ENCODE measurements at regions not wholly inside any gene's neighbourhood (a gene's known extent, or its start where the extent isn't known, plus 50 kb on each side); places are given as distances from the start of the nearest gene placed in this dataset.

GRCh38 chr12:116474331-116474730, 84.8 kb upstream of the MAP1LC3B2 start (continued):
- no peak for TF ChIP-seq ZNF34 (CRISPR knock-in tag; IDR thresholded peaks at IDR 0.05; ENCODE audit: borderline replicate concordance)
- no peak for TF ChIP-seq RFX1 (IDR thresholded peaks at IDR 0.05)

DNA sequence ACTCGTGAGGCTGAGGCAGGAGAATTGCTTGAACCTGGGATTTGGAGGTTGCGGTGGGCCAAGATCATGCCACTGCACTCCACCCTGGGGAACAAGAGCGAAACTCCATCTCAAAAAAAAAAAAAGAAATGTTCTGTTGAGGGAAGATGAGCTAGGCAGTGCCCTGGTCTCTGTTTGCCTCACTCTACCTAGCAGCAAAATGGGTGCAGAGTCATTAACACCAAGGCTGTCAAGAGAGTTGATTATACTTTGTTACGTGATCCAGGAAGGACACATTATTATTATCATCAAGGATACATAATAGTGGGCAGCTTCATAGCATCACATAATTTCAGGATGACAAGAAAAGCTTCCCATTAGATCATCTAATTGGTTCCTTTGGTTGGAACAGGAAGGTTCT, 84.3 kb upstream of the MAP1LC3B2 start:
- FAIRE-seq = no peak
- intact Hi-C loops (cut with micrococcal nuclease; ENCODE audit: unreplicated experiment) = no loop called here
- BruUV-seq (replicated peaks) = no TSS peak

More for the DNA sequence above, 84.3 kb upstream of the MAP1LC3B2 start:
- no peak overlapping the region for H2AFZ ChIP-seq (ENCODE audit: low read length)
- no peak overlapping the region for H3K27ac ChIP-seq (ENCODE audit: extremely low read length, insufficient read depth, low read length)
- no peak overlapping the region for H3K4me2 ChIP-seq (ENCODE audit: low read depth, low read length)
- TF ChIP-seq ZNF629 (CRISPR knock-in tag; conservative IDR thresholded peaks at IDR 0.05) (peak; percentile 43), RNF219 (CRISPR knock-in tag; IDR thresholded peaks at IDR 0.05) (no peak), PHF21A (CRISPR knock-in tag; IDR thresholded peaks at IDR 0.05) (no peak)
- H3K4me3 ChIP-seq (replicated peaks in 1 of 3; ENCODE audit: insufficient read depth in 1 of 3, low read depth in 2 of 3, low read length in 3 of 3) = no peak overlapping the region
- no peaks in the 10 kb centered on the region; a peak in 2 of 5 replicates for H3K27me3 ChIP-seq (ENCODE audit: control insufficient read depth in 1 of 2, insufficient read depth in 2 of 2, low read length in 2 of 2)
- H3K36me3 ChIP-seq (replicated peaks in 1 of 2; ENCODE audit: control insufficient read depth in 1 of 2, insufficient read depth in 2 of 2, low read length in 2 of 2) = no peaks in the 10 kb centered on the region
- POLR2A ChIA-PET = no interaction called here
- no peaks in the 10 kb centered on the region for H3K79me2 ChIP-seq (ENCODE audit: insufficient read depth, low read length)
- in situ Hi-C loops (cut with HindIII; ENCODE audit: extremely low pct_ligation_motif_present, low pct_unique_long_range_greater_than_20kb) = no loop called here
- CTCF ChIA-PET (ENCODE audit: low intra/inter-chr PET ratio, low total read pairs) = no interaction called here
- DNase-seq (ENCODE audit: low spot score) (no peak), ATAC-seq (no peak)
- H3K9ac ChIP-seq (ENCODE audit: insufficient read depth, low read depth, low read length) = no peak overlapping the region
- WGBS (ENCODE audit: low lambda C conversion rate) = 35% methylated on average over 4 of the region's 4 CpGs
- no peaks in the 10 kb centered on the region for H4K20me1 ChIP-seq (ENCODE audit: insufficient read depth, low read length)
- H3K9me3 ChIP-seq (ENCODE audit: low read length) = 0 out of 2 replicates have a peak, but pooled peaks cover 4% of the 10 kb centered on the region
- H3K4me1 ChIP-seq (ENCODE audit: insufficient read depth, low read length) = no peaks in the 10 kb centered on the region
